NCI-H128 (cell line): ENCODE measurements at regions not wholly inside any gene's neighbourhood (a gene's known extent, or its start where the extent isn't known, plus 50 kb on each side); places are given as distances from the start of the nearest gene placed in this dataset.

ENCODE experiments used
- DNase-seq: peaks from one replicate; lab custom pipeline; 2025; ENCODE audit not compliant: unreplicated experiment; lab: John Stamatoyannopoulos, UW

GRCh38 chr2:183993052-183993451 lies 605.3 kb upstream of the ZNF804A start:
- no peak for DNase-seq

GRCh38 chr2:183995632-183996031 lies 602.7 kb upstream of the ZNF804A start:
- DNase-seq: no peak

GRCh38 chr2:183996825-183997793 lies 601.2 kb upstream of the ZNF804A start:
- DNase-seq: no peak

- no peak for DNase-seq
Measured at GRCh38 chr2:183998041-183998796, 600.1 kb upstream of the ZNF804A start.

GRCh38 chr2:183998797-183999190 lies 599.5 kb upstream of the ZNF804A start:
- DNase-seq: no peak

GRCh38 chr2:184004289-184004947 lies 593.9 kb upstream of the ZNF804A start:
- DNase-seq: no peak

GRCh38 chr2:184004948-184005672 lies 593.2 kb upstream of the ZNF804A start:
- no peak for DNase-seq

- DNase-seq: no peak
Measured at GRCh38 chr2:184006998-184007397, 591.3 kb upstream of the ZNF804A start.

GRCh38 chr2:184026961-184027360 lies 571.4 kb upstream of the ZNF804A start:
- DNase-seq: no peak

- no peak for DNase-seq
Measured at GRCh38 chr2:184030245-184030644, 568.1 kb upstream of the ZNF804A start.

- no peak for DNase-seq
Measured at GRCh38 chr2:184030989-184031388, 567.3 kb upstream of the ZNF804A start.

GRCh38 chr2:184031402-184032147 lies 566.8 kb upstream of the ZNF804A start:
- DNase-seq: no peak

GRCh38 chr2:184032983-184033382 lies 565.3 kb upstream of the ZNF804A start:
- no peak for DNase-seq

- DNase-seq: no peak
Measured at GRCh38 chr2:184037273-184037672, 561.1 kb upstream of the ZNF804A start.

GRCh38 chr2:184039493-184039892 lies 558.8 kb upstream of the ZNF804A start:
- DNase-seq: no peak

- no peak for DNase-seq
Measured at GRCh38 chr2:184040230-184040629, 558.1 kb upstream of the ZNF804A start.

- no peak for DNase-seq
Measured at GRCh38 chr2:184041077-184041476, 557.3 kb upstream of the ZNF804A start.

- DNase-seq: no peak
Measured at GRCh38 chr2:184041777-184042176, 556.6 kb upstream of the ZNF804A start.

- no peak for DNase-seq
Measured at GRCh38 chr2:184047536-184047935, 550.8 kb upstream of the ZNF804A start.

GRCh38 chr2:184049566-184049965 lies 548.8 kb upstream of the ZNF804A start:
- DNase-seq: no peak
